ENCODE measurements at regions not wholly inside any gene's neighbourhood (a gene's known extent, or its start where the extent isn't known, plus 50 kb on each side); places are given as distances from the start of the nearest gene placed in this dataset.

DNA sequence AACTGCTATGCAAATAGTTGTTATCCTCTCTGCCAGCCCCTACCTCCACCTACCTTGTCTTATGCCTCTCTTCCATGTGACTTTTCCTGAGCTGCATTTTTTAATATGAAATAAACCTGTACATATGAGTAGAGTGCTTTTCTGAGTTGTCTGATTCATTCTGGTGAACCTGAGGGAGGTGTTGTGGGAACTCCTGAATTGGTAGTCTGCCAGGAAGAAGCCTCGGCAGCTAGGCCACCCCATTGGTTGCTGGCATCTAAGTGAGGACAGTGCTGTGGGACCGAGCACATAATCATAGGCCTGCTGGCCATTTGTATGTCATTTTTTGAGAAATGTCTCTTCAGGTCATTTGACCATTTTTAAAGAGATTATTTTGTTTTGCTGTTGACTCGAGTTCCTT lies 1146.8 kb downstream of the UQCRFS1 start:
- TF ChIP-seq POLR2A (IDR thresholded peaks at IDR 0.05; ENCODE audit: low read depth, low read length): no peak
- TF ChIP-seq, protein P1, sequence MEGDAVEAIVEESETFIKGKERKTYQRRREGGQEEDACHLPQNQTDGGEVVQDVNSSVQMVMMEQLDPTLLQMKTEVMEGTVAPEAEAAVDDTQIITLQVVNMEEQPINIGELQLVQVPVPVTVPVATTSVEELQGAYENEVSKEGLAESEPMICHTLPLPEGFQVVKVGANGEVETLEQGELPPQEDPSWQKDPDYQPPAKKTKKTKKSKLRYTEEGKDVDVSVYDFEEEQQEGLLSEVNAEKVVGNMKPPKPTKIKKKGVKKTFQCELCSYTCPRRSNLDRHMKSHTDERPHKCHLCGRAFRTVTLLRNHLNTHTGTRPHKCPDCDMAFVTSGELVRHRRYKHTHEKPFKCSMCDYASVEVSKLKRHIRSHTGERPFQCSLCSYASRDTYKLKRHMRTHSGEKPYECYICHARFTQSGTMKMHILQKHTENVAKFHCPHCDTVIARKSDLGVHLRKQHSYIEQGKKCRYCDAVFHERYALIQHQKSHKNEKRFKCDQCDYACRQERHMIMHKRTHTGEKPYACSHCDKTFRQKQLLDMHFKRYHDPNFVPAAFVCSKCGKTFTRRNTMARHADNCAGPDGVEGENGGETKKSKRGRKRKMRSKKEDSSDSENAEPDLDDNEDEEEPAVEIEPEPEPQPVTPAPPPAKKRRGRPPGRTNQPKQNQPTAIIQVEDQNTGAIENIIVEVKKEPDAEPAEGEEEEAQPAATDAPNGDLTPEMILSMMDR (IDR thresholded peaks at IDR 0.05; ENCODE audit: extremely low read depth in 1 of 2, insufficient read depth in 1 of 2, low read depth in 1 of 2, low read length in 2 of 2): no peak
- no peak for TF ChIP-seq EZH2 (IDR thresholded peaks at IDR 0.05; ENCODE audit: borderline replicate concordance, low read depth, low read length, severe bottlenecking)

Data from endothelial cell of umbilical vein (primary cell).